Retinal pigment epithelial cell (primary cell): ENCODE measurements at regions not wholly inside any gene's neighbourhood (a gene's known extent, or its start where the extent isn't known, plus 50 kb on each side); places are given as distances from the start of the nearest gene placed in this dataset.

ENCODE experiments used
- DNase-seq: peaks from one replicate; pipeline ENCODE4 v3.0.0-alpha.2; 2010; ENCODE audit warnings: low read depth
- H3K4me3 ChIP-seq: 2 replicates; pipeline ENCODE4 v1.5.1; 2011; ENCODE audit warnings: mild to moderate bottlenecking, low read length, control low read depth, moderate library complexity
- TF ChIP-seq, protein P1 (sequence below): conservative IDR thresholded peaks from 2 replicates; pipeline ENCODE4 v1.5.1; 2011; ENCODE audit warnings: low read depth, low read length, control low read depth, inconsistent platforms

DNA sequence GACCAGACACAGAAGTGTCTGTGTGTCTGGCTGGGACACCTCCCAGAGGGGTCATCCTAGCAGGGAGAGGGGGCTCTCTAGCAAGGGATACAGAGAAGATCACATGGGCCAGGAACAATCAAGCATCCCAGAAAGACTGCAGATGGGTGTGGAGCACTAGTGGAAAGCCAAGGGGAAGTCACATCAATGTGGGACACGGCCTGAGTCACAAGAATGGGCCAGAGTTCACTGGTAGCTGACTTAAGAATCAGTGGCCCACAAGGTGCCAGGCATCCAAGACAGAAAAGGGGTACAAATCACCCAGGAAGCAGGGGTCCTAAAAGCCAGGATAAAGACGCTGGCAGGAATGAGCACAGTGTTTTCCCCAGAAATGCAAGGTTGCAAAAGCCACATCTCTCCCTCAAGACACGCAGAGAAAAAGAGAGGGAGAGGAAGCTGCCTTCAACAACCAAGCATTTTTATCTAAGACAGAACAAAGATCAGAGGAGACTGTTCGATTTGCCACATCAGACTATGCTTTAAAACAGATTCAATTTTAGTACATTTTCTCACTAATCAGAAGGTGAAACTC, 113.6 kb upstream of the DST start:
- DNase-seq, result no peak
- TF ChIP-seq, protein P1, sequence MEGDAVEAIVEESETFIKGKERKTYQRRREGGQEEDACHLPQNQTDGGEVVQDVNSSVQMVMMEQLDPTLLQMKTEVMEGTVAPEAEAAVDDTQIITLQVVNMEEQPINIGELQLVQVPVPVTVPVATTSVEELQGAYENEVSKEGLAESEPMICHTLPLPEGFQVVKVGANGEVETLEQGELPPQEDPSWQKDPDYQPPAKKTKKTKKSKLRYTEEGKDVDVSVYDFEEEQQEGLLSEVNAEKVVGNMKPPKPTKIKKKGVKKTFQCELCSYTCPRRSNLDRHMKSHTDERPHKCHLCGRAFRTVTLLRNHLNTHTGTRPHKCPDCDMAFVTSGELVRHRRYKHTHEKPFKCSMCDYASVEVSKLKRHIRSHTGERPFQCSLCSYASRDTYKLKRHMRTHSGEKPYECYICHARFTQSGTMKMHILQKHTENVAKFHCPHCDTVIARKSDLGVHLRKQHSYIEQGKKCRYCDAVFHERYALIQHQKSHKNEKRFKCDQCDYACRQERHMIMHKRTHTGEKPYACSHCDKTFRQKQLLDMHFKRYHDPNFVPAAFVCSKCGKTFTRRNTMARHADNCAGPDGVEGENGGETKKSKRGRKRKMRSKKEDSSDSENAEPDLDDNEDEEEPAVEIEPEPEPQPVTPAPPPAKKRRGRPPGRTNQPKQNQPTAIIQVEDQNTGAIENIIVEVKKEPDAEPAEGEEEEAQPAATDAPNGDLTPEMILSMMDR, result no peak
- H3K4me3 ChIP-seq, result no peak overlapping the region

GRCh38 chr6:56755040-56755439, 112.4 kb upstream of the DST start:
- TF ChIP-seq, protein P1, result no peak
- H3K4me3 ChIP-seq, result no peak overlapping the region
- DNase-seq, result no peak

GRCh38 chr6:56753811-56754210, 111.1 kb upstream of the DST start:
- H3K4me3 ChIP-seq, result no peak overlapping the region
- no peak for DNase-seq
- TF ChIP-seq, protein P1, result no peak

DNA sequence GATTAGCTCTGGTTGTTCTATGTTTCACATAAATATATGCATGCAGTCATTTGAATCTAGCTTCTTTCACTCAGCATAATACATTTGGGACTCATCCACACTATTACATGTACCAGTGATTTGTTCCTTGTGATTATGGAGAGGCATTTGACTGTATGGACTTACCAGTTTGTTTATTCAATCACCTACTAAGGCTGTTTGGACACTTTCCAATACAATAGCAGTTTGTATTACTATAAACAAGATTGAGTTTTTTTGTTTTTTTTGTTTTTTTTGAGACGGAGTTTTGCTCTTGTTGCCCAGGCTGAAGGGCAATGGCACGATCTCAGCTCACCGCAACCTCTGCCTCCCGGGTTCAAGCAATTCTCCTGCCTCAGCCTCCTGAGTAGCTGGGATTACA, 109.8 kb upstream of the DST start:
- TF ChIP-seq, protein P1, result no peak

GRCh38 chr6:56752009-56752408, 109.3 kb upstream of the DST start:
- no peak overlapping the region for H3K4me3 ChIP-seq
- TF ChIP-seq, protein P1, result no peak
- peak; percentile 43 for DNase-seq

More for the DNA sequence above, 109.8 kb upstream of the DST start:
- H3K4me3 ChIP-seq, result no peak overlapping the region
- no peak for DNase-seq

GRCh38 chr6:56751604-56752003, 108.9 kb upstream of the DST start:
- no peak overlapping the region for H3K4me3 ChIP-seq
- TF ChIP-seq, protein P1, result no peak
- DNase-seq, result no peak

- no peak overlapping the region for H3K4me3 ChIP-seq
- DNase-seq, result no peak
- TF ChIP-seq, protein P1, result no peak
Observed at GRCh38 chr6:56750686-56751085, 108.0 kb upstream of the DST start.
